Activated CD4-positive, alpha-beta T cell treated with anti-CD3 and anti-CD28 coated beads for 36 hours (primary cell): ENCODE measurements at regions not wholly inside any gene's neighbourhood (a gene's known extent, or its start where the extent isn't known, plus 50 kb on each side); places are given as distances from the start of the nearest gene placed in this dataset.

Experiments
- ATAC-seq: fragments of 200-7000 bp; cut with Tn5 transposase; one replicate; pipeline ENCODE4 v1.10.0; 2021; ENCODE audit warnings: mild to moderate bottlenecking, moderate library complexity
- CTCF ChIA-PET: fragments of 350-600 bp; sonication (Branson Sonifier 250); formaldehyde crosslinking; loops from one replicate; lab custom pipeline; 2021; ENCODE audit warnings: antibody characterized with exemption; lab: Charles Lee
- POLR2A ChIA-PET: fragments of 350-600 bp; sonication (Branson Sonifier 250); formaldehyde crosslinking; loops from one replicate; lab custom pipeline; 2021; ENCODE audit warnings: antibody characterized with exemption, inconsistent platforms; lab: Charles Lee
- DNase-seq: peaks from one replicate; pipeline ENCODE4 v3.0.0-alpha.2; 2020
- H3K27ac Mint-ChIP-seq: one replicate; pipeline ENCODE4 v1.8.0; 2021; ENCODE audit warnings: mixed read lengths
- H3K27me3 Mint-ChIP-seq: one replicate; pipeline ENCODE4 v1.8.0; 2021; ENCODE audit warnings: mixed read lengths
- H3K36me3 Mint-ChIP-seq: one replicate; pipeline ENCODE4 v1.8.0; 2021; ENCODE audit warnings: low read depth, mixed read lengths
- H3K4me1 Mint-ChIP-seq: one replicate; pipeline ENCODE4 v1.8.0; 2021; ENCODE audit warnings: mixed read lengths
- H3K4me3 Mint-ChIP-seq: one replicate; pipeline ENCODE4 v1.8.0; 2021; ENCODE audit warnings: mild to moderate bottlenecking, moderate library complexity, mixed read lengths
- H3K9me3 Mint-ChIP-seq: one replicate; pipeline ENCODE4 v1.8.0; 2021; ENCODE audit warnings: low read depth, mixed read lengths
- intact Hi-C, 2 experiments: fragments of 100-400 bp; cut with DNase I in 1 of 2; cut with micrococcal nuclease in 1 of 2; formaldehyde crosslinking; loops; one replicate each; pipeline versions ENCODE4 v1.14.2 to v1.15.1; 2022 to 2024; cut with DNase I, micrococcal nuclease

- ATAC-seq, result no peak
- Mint-ChIP-seq H3K27me3 (no peaks in the 10 kb centered on the region), H3K36me3 (no peaks in the 10 kb centered on the region), H3K4me1 (no peaks in the 10 kb centered on the region), H3K9me3 (peaks cover 1% of the 10 kb centered on the region), H3K27ac (no peak overlapping the region), H3K4me3 (no peak overlapping the region)
- ChIA-PET CTCF (no interaction called here), POLR2A (no interaction called here)
- DNase-seq, result no peak
- intact Hi-C loops, result no loop called here
Observed at GRCh38 chr15:96502196-96502595, 171.7 kb downstream of the NR2F2 start.

- DNase-seq (no peak), ATAC-seq (no peak)
- intact Hi-C loops, result no loop called here
- CTCF ChIA-PET, result no interaction called here
- no peaks in the 10 kb centered on the region for H3K9me3 Mint-ChIP-seq
- H3K4me3 Mint-ChIP-seq, result no peak overlapping the region
- no peaks in the 10 kb centered on the region for H3K36me3 Mint-ChIP-seq
- H3K27ac Mint-ChIP-seq, result no peak overlapping the region
- no peaks in the 10 kb centered on the region for H3K4me1 Mint-ChIP-seq
- POLR2A ChIA-PET, result no interaction called here
- no peaks in the 10 kb centered on the region for H3K27me3 Mint-ChIP-seq
Observed at GRCh38 chr15:96503276-96503675, 172.8 kb downstream of the NR2F2 start.

- ChIA-PET CTCF (no interaction called here), POLR2A (no interaction called here)
- no peak for ATAC-seq
Observed at GRCh38 chr15:96504371-96504770, 173.9 kb downstream of the NR2F2 start.

GRCh38 chr15:96505014-96505413, 174.5 kb downstream of the NR2F2 start:
- ChIA-PET CTCF (no interaction called here), POLR2A (no interaction called here)
- Mint-ChIP-seq H3K4me3 (no peak overlapping the region), H3K36me3 (no peaks in the 10 kb centered on the region), H3K9me3 (no peaks in the 10 kb centered on the region), H3K27me3 (no peaks in the 10 kb centered on the region), H3K4me1 (no peaks in the 10 kb centered on the region), H3K27ac (no peak overlapping the region)
- DNase-seq, result no peak
- intact Hi-C loops, result no loop called here
- ATAC-seq, result no peak

More at GRCh38 chr15:96504371-96504770, 173.9 kb downstream of the NR2F2 start:
- no peaks in the 10 kb centered on the region for H3K4me1 Mint-ChIP-seq
- no peak overlapping the region for H3K4me3 Mint-ChIP-seq
- H3K27me3 Mint-ChIP-seq, result no peaks in the 10 kb centered on the region
- no peak for DNase-seq
- H3K27ac Mint-ChIP-seq, result no peak overlapping the region
- intact Hi-C loops, result no loop called here
- no peaks in the 10 kb centered on the region for H3K9me3 Mint-ChIP-seq
- no peaks in the 10 kb centered on the region for H3K36me3 Mint-ChIP-seq

GRCh38 chr15:96514607-96515285, 184.2 kb downstream of the NR2F2 start:
- no peak for ATAC-seq
- Mint-ChIP-seq H3K4me3 (no peak overlapping the region), H3K4me1 (no peaks in the 10 kb centered on the region), H3K27me3 (no peaks in the 10 kb centered on the region), H3K27ac (no peak overlapping the region), H3K9me3 (peaks cover 5% of the 10 kb centered on the region), H3K36me3 (no peaks in the 10 kb centered on the region)
- intact Hi-C loops, result no loop called here
- POLR2A ChIA-PET, result no interaction called here
- CTCF ChIA-PET, result no interaction called here
- no peak for DNase-seq

- ATAC-seq (no peak), DNase-seq (no peak)
- intact Hi-C loops, result no loop called here
- Mint-ChIP-seq H3K4me3 (no peak overlapping the region), H3K4me1 (no peaks in the 10 kb centered on the region), H3K27ac (no peak overlapping the region), H3K9me3 (peaks cover 5% of the 10 kb centered on the region), H3K36me3 (no peaks in the 10 kb centered on the region), H3K27me3 (no peaks in the 10 kb centered on the region)
- ChIA-PET POLR2A (no interaction called here), CTCF (no interaction called here)
Observed at GRCh38 chr15:96515371-96515770, 184.9 kb downstream of the NR2F2 start.

- H3K4me1 Mint-ChIP-seq, result no peaks in the 10 kb centered on the region
- peaks cover 10% of the 10 kb centered on the region for H3K9me3 Mint-ChIP-seq
- no peak overlapping the region for H3K27ac Mint-ChIP-seq
- POLR2A ChIA-PET, result no interaction called here
- DNase-seq (no peak), ATAC-seq (no peak)
- CTCF ChIA-PET, result interaction anchor here (1.1 kb wide), 1 partner anchor 12 kb away, joined by 3 read pairs; no protein-coding TSS in a partner anchor
- no peaks in the 10 kb centered on the region for H3K36me3 Mint-ChIP-seq
- intact Hi-C loops, result no loop called here
- H3K27me3 Mint-ChIP-seq, result peaks cover 2% of the 10 kb centered on the region
- H3K4me3 Mint-ChIP-seq, result no peak overlapping the region
Observed at GRCh38 chr15:96521386-96521785, 190.9 kb downstream of the NR2F2 start.

- ChIA-PET CTCF (no interaction called here), POLR2A (interaction anchor here (0.7 kb wide), 1 partner anchor 12 kb away, joined by 4 read pairs; no protein-coding TSS in a partner anchor)
- no peak overlapping the region for H3K27ac Mint-ChIP-seq
- no peak for ATAC-seq
- intact Hi-C loops, result no loop called here
- H3K4me3 Mint-ChIP-seq, result no peak overlapping the region
- H3K9me3 Mint-ChIP-seq, result peaks cover 5% of the 10 kb centered on the region
- no peaks in the 10 kb centered on the region for H3K36me3 Mint-ChIP-seq
- no peaks in the 10 kb centered on the region for H3K4me1 Mint-ChIP-seq
- no peak for DNase-seq
- peaks cover 2% of the 10 kb centered on the region for H3K27me3 Mint-ChIP-seq
Observed at GRCh38 chr15:96524676-96525417, 194.3 kb downstream of the NR2F2 start.

- DNase-seq, result no peak
- CTCF ChIA-PET, result no interaction called here
- no peak for ATAC-seq
- no peak overlapping the region for H3K27ac Mint-ChIP-seq
- POLR2A ChIA-PET, result no interaction called here
- H3K4me1 Mint-ChIP-seq, result no peaks in the 10 kb centered on the region
- intact Hi-C loops, result no loop called here
- H3K36me3 Mint-ChIP-seq, result no peaks in the 10 kb centered on the region
- no peak overlapping the region for H3K4me3 Mint-ChIP-seq
- H3K9me3 Mint-ChIP-seq, result no peaks in the 10 kb centered on the region
- peaks cover 3% of the 10 kb centered on the region for H3K27me3 Mint-ChIP-seq
Observed at GRCh38 chr15:96535148-96535547, 204.6 kb downstream of the NR2F2 start.

- intact Hi-C loops, result no loop called here
- CTCF ChIA-PET, result no interaction called here
- H3K4me3 Mint-ChIP-seq, result no peak overlapping the region
- H3K4me1 Mint-ChIP-seq, result no peaks in the 10 kb centered on the region
- H3K9me3 Mint-ChIP-seq, result no peaks in the 10 kb centered on the region
- ATAC-seq, result no peak
- H3K27me3 Mint-ChIP-seq, result peaks cover under 1% of the 10 kb centered on the region
- POLR2A ChIA-PET, result no interaction called here
- no peak overlapping the region for H3K27ac Mint-ChIP-seq
- no peaks in the 10 kb centered on the region for H3K36me3 Mint-ChIP-seq
- no peak for DNase-seq
Observed at GRCh38 chr15:96538491-96538890, 208.0 kb downstream of the NR2F2 start.

- no peak overlapping the region for H3K4me3 Mint-ChIP-seq
- CTCF ChIA-PET, result interaction anchor here (0.7 kb wide), 1 partner anchor 44 kb away, joined by 3 read pairs; no protein-coding TSS in a partner anchor
- no peak overlapping the region for H3K27ac Mint-ChIP-seq
- ATAC-seq, result no peak
- POLR2A ChIA-PET, result no interaction called here
- H3K27me3 Mint-ChIP-seq, result no peaks in the 10 kb centered on the region
- H3K9me3 Mint-ChIP-seq, result no peaks in the 10 kb centered on the region
- no peaks in the 10 kb centered on the region for H3K36me3 Mint-ChIP-seq
- no peaks in the 10 kb centered on the region for H3K4me1 Mint-ChIP-seq
- intact Hi-C loops, result no loop called here
- no peak for DNase-seq
Observed at GRCh38 chr15:96540283-96540682, 209.8 kb downstream of the NR2F2 start.
